NCI-H460 (cell line): ENCODE measurements at regions not wholly inside any gene's neighbourhood (a gene's known extent, or its start where the extent isn't known, plus 50 kb on each side); places are given as distances from the start of the nearest gene placed in this dataset.
"Not testable (repeated sequence)": the region's sequence is repeated elsewhere in the genome, so short reads cannot be mapped to it uniquely, and the experiment has no call there.

Source experiments
- DNase-seq: peaks from one replicate; pipeline ENCODE4 v3.0.0-alpha.2; 2016; ENCODE audit warnings: low read depth; ENCODE audit errors: extremely low read depth
- small RNA-seq, 2 experiments: library from RNA; depleted of rRNA; stranded (forward); fragments of <200 nt; gene quantifications; one replicate each; pipeline ENCODE3, GENCODE V24; 2014

DNA sequence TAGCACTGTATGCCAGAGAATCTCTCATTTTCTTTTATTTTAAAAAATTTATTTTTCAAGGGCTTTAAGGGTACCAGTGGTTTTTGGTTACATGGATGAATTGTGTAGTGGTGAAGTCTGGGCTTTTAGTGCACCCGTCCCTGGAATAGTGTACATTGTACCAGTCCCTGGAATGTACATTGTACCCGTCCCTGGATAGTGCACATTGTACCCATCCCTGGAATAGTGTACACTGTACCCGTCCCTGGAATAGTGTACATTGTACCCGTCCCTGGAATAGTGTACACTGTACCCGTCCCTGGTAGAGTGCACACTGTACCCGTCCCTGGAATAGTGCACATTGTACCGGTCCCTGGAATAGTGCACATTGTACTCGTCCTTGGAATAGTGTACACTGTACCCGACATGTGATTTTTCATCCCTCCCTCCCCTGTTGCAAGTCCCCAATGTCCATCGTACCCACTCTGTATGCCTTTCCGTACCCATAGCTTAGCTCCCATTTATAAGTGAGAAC lies 56.1 kb upstream of the HELT start:
- no peak for DNase-seq

DNA sequence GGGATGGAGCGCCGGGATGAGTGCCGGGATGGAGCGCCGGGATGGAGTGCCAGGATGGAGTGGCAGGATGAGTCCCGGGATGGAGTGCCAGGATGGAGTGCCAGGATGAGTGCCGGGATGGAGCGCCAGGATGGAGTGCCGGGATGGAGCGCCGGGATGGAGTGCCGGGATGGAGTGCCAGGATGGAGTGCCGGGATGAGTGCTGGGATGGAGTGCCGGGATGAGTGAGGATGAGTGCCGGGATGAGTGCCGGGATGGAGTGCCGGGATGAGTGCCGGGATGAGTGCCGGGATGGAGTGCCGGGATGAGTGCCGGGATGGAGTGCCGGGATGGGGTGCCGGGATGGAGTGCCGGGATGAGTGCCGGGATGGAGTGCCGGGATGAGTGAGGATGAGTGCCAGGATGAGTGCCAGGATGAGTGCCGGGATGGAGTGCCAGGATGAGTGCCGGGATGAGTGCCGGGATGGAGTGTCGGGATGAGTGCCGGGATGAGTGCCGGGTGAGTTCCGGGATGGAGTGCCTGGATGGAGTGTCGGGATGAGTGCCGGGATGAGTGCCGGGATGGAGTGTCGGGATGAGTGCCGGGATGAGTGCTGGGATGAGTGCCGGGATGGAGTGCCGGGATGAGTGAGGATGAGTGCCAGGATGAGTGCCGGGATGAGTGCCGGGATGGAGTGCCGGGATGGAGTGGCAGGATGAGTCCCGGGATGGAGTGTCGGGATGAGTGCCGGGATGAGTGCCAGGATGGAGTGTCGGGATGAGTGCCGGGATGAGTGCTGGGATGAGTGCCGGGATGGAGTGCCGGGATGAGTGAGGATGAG lies 52.9 kb upstream of the HELT start:
- not testable (repeated sequence) for DNase-seq

- not testable (repeated sequence) for DNase-seq
These were observed 52.1 kb upstream of the HELT start for GRCh38 chr4:184966051-184966691.

GRCh38 chr4:184967699-184968098 lies 50.6 kb upstream of the HELT start:
- not testable (repeated sequence) for DNase-seq

GRCh38 chr4:184968366-184968765 lies 49.9 kb upstream of the HELT start:
- no peak for DNase-seq

Small RNAs in the stretch of these regions (small RNA-seq; reads per million reads assigned to genes)
- 0 reads per million in 2 experiments for gene MIR4455
